CD14-positive monocyte (primary cell): ENCODE measurements at regions not wholly inside any gene's neighbourhood (a gene's known extent, or its start where the extent isn't known, plus 50 kb on each side); places are given as distances from the start of the nearest gene placed in this dataset.

Experiments
- DNase-seq, 3 donors: peaks; one replicate each; pipeline ENCODE4 v3.0.0-alpha.2; 2011 to 2022
- H2AFZ ChIP-seq: 2 replicates; pipeline ENCODE4 v1.6.0; 2012; ENCODE audit warnings: mild to moderate bottlenecking, low read depth, low read length, inconsistent platforms; ENCODE audit not compliant: insufficient read depth, poor library complexity, severe bottlenecking
- H3K27ac ChIP-seq, 2 donors: 1 replicate in 1 of 2; 2 replicates in 1 of 2; pipeline ENCODE4 v1.5.1; 2012 to 2013; ENCODE audit warnings: low read length in 2 of 2, control low read depth in 1 of 2, inconsistent platforms in 1 of 2, low read depth in 1 of 2, mild to moderate bottlenecking in 1 of 2
- H3K27me3 ChIP-seq, 2 donors: one replicate each; pipeline versions ENCODE4 v1.6.0 to v1.6.1; 2011 to 2013; ENCODE audit warnings: low read length in 2 of 2; ENCODE audit not compliant: control insufficient read depth in 2 of 2, insufficient read depth in 2 of 2
- H3K36me3 ChIP-seq, 2 donors: replicated peaks in 1 of 2; 1 replicate in 1 of 2; 2 replicates in 1 of 2; pipeline versions ENCODE4 v1.5.1 to v1.6.1; 2012 to 2013; ENCODE audit warnings: low read length in 2 of 2, control low read depth in 1 of 2, inconsistent platforms in 1 of 2, mild to moderate bottlenecking in 1 of 2; ENCODE audit not compliant: insufficient read depth in 2 of 2, control insufficient read depth in 1 of 2
- H3K4me1 ChIP-seq, 2 donors: 1 replicate in 1 of 2; 2 replicates in 1 of 2; pipeline versions ENCODE4 v1.5.1 to v1.6.1; 2012 to 2013; ENCODE audit warnings: low read length in 2 of 2, control low read depth in 1 of 2, inconsistent platforms in 1 of 2, mild to moderate bottlenecking in 1 of 2, moderate library complexity in 1 of 2; ENCODE audit not compliant: insufficient read depth in 2 of 2, control insufficient read depth in 1 of 2
- H3K4me2 ChIP-seq: replicated peaks from 2 replicates; pipeline ENCODE3; 2012; ENCODE audit warnings: low read length, moderate library complexity, mild to moderate bottlenecking; ENCODE audit not compliant: poor library complexity, severe bottlenecking; ENCODE audit errors: extremely low read depth
- H3K4me3 ChIP-seq, 3 experiments: fragments of 200-600 bp in 1 of 3; sonication (generic) in 1 of 3; replicated peaks in 1 of 3; 1 replicate in 2 of 3; 2 replicates in 1 of 3; pipeline ENCODE4 v1.5.1; 2011 to 2013; ENCODE audit warnings: low read length in 3 of 3, mild to moderate bottlenecking in 3 of 3, control low read depth in 2 of 3, low read depth in 2 of 3, inconsistent platforms in 1 of 3, moderate library complexity in 1 of 3
- H3K79me2 ChIP-seq: 2 replicates; pipeline ENCODE4 v1.6.0; 2012; ENCODE audit warnings: mild to moderate bottlenecking, control low read depth, inconsistent platforms, low read length, moderate library complexity; ENCODE audit not compliant: insufficient read depth
- H3K9ac ChIP-seq: 2 replicates; pipeline ENCODE4 v1.6.0; 2017; ENCODE audit warnings: low read length, mild to moderate bottlenecking; ENCODE audit not compliant: insufficient read depth, poor library complexity, severe bottlenecking
- H3K9me3 ChIP-seq, 2 donors: replicated peaks in 1 of 2; 1 replicate in 1 of 2; 2 replicates in 1 of 2; pipeline versions ENCODE4 v1.5.1 to v1.6.1; 2012 to 2013; ENCODE audit warnings: low read length in 2 of 2, control low read depth in 1 of 2; ENCODE audit not compliant: control insufficient read depth in 1 of 2, insufficient read depth in 1 of 2
- H4K20me1 ChIP-seq: 2 replicates; pipeline ENCODE4 v1.6.0; 2012; ENCODE audit warnings: mild to moderate bottlenecking, low read length, control low read depth, moderate library complexity; ENCODE audit not compliant: insufficient read depth
- H3K27ac Mint-ChIP-seq, 7 donors: one replicate each; pipeline ENCODE4 v1.8.0; 2020; ENCODE audit warnings: mild to moderate bottlenecking in 7 of 7, mixed read lengths in 7 of 7, moderate library complexity in 6 of 7, inconsistent platforms in 2 of 7
- H3K27me3 Mint-ChIP-seq, 3 donors: one replicate each; pipeline ENCODE4 v1.8.0; 2021 to 2022; ENCODE audit warnings: low read depth in 3 of 3, mild to moderate bottlenecking in 3 of 3, mixed read lengths in 3 of 3, moderate library complexity in 3 of 3, inconsistent platforms in 1 of 3
- H3K36me3 Mint-ChIP-seq, 2 donors: one replicate each; pipeline ENCODE4 v1.8.0; 2020; ENCODE audit warnings: mixed read lengths in 2 of 2, inconsistent platforms in 1 of 2, mild to moderate bottlenecking in 1 of 2
- H3K4me1 Mint-ChIP-seq: one replicate; pipeline ENCODE4 v1.8.0; 2020; ENCODE audit warnings: mild to moderate bottlenecking, mixed read lengths
- H3K4me3 Mint-ChIP-seq, 2 donors: one replicate each; pipeline ENCODE4 v1.8.0; 2020; ENCODE audit warnings: mild to moderate bottlenecking in 2 of 2, mixed read lengths in 2 of 2, moderate library complexity in 1 of 2
- H3K9me3 Mint-ChIP-seq, 7 donors: one replicate each; pipeline ENCODE4 v1.8.0; 2020 to 2022; ENCODE audit warnings: mixed read lengths in 7 of 7, mild to moderate bottlenecking in 6 of 7, moderate library complexity in 6 of 7, inconsistent platforms in 2 of 7
- CTCF ChIP-seq: fragments of 200-600 bp; IDR thresholded peaks from one replicate; pipeline ENCODE4 v1.8.0; 2022; ENCODE audit warnings: antibody characterized with exemption, mild to moderate bottlenecking
- WGBS: methylation state at CpG from one replicate; pipeline ENCODE4 v1.1.5; 2013; ENCODE audit warnings: missing lambda C conversion rate; ENCODE audit not compliant: insufficient coverage; 5-methylcytosine and 5-hydroxymethylcytosine counted together
- intact Hi-C, 2 donors: fragments of 100-400 bp; cut with micrococcal nuclease; formaldehyde crosslinking; loops; one replicate each; pipeline versions ENCODE4 v1.15.0 to v1.15.1; 2023

GRCh38 chr2:225270053-225270452, 129.5 kb upstream of the NYAP2 start:
- no peaks in the 10 kb centered on the region for H4K20me1 ChIP-seq
- H3K9me3 Mint-ChIP-seq: peaks cover 0 to 3% (median 0%) of the 10 kb centered on the region in 7 donors
- DNase-seq: no peak
- no peak overlapping the region for H3K4me3 ChIP-seq
- H3K27ac ChIP-seq: no peak overlapping the region
- H3K36me3 ChIP-seq: no peaks in the 10 kb centered on the region
- H3K79me2 ChIP-seq: no peaks in the 10 kb centered on the region
- no peak overlapping the region for H3K4me3 Mint-ChIP-seq
- no peaks in the 10 kb centered on the region for H3K36me3 Mint-ChIP-seq
- H3K4me1 ChIP-seq: peaks cover 4% of the 10 kb centered on the region in 2 donors
- no peak overlapping the region for H3K4me2 ChIP-seq
- no peak overlapping the region for H3K27ac Mint-ChIP-seq
- H3K4me1 Mint-ChIP-seq: peaks cover 9% of the 10 kb centered on the region
- no peak overlapping the region for H2AFZ ChIP-seq
- no peaks in the 10 kb centered on the region for H3K9me3 ChIP-seq
- no peak for TF ChIP-seq CTCF
- H3K27me3 Mint-ChIP-seq: no peaks in the 10 kb centered on the region
- H3K9ac ChIP-seq: no peak overlapping the region
- no peaks in the 10 kb centered on the region for H3K27me3 ChIP-seq
- intact Hi-C loops: no loop called here

DNA sequence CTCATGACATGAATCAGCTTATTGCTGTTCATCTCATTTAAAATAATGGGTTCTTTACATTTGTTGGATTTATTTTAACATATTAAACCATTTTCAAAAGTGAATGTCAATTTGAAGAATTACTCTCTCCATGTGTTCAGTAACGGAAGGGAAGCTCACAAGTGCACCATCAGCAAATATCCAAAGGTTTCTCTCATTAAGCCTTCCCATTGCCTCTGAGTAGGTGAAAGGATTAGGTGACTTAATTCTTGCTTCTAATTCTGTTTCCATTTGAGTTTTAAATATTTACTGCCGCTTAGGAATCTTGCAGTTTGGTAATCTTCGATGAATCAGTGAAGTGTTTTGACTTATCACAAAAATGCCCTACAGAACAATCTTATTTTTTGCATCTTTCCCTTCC, 145.1 kb upstream of the NYAP2 start:
- H3K4me1 Mint-ChIP-seq: no peaks in the 10 kb centered on the region
- no peaks in the 10 kb centered on the region for H4K20me1 ChIP-seq
- no peak overlapping the region for H3K27ac ChIP-seq
- no peak overlapping the region for H3K9ac ChIP-seq
- H3K9me3 ChIP-seq: peaks cover 0 to 8% of the 10 kb centered on the region in 2 donors
- H3K36me3 Mint-ChIP-seq: no peaks in the 10 kb centered on the region
- no peaks in the 10 kb centered on the region for H3K4me1 ChIP-seq
- no peak for DNase-seq
- no peaks in the 10 kb centered on the region for H3K27me3 ChIP-seq
- no peak overlapping the region for H2AFZ ChIP-seq
- H3K36me3 ChIP-seq: no peaks in the 10 kb centered on the region
- no peak overlapping the region for H3K4me2 ChIP-seq
- no peak overlapping the region for H3K27ac Mint-ChIP-seq
- H3K4me3 ChIP-seq: no peak overlapping the region
- H3K4me3 Mint-ChIP-seq: no peak overlapping the region
- no peak for TF ChIP-seq CTCF
- no CpG with 5 or more reads among the region's 3 CpGs for WGBS
- H3K9me3 Mint-ChIP-seq: peaks cover 0 to 6% (median 4%) of the 10 kb centered on the region in 7 donors
- H3K79me2 ChIP-seq: no peaks in the 10 kb centered on the region
- intact Hi-C loops: no loop called here
- peaks cover 0 to 6% (median 0%) of the 10 kb centered on the region in 3 donors for H3K27me3 Mint-ChIP-seq
